Fibroblast of pulmonary artery (primary cell): ENCODE measurements at regions not wholly inside any gene's neighbourhood (a gene's known extent, or its start where the extent isn't known, plus 50 kb on each side); places are given as distances from the start of the nearest gene placed in this dataset.
A peak's percentile ranks its signal among the peaks of the same experiment; 100 is the strongest.

Experiments used
- DNase-seq: peaks from one replicate; pipeline ENCODE4 v3.0.0-alpha.2; 2010; ENCODE audit warnings: low read depth
- H3K4me3 ChIP-seq: replicated peaks from 2 replicates; pipeline ENCODE4 v1.5.1; 2011; ENCODE audit warnings: low read depth, mild to moderate bottlenecking, control low read depth, low read length, moderate library complexity
- TF ChIP-seq, protein P1 (sequence below): IDR thresholded peaks from 2 replicates; pipeline ENCODE4 v1.5.1; 2011; ENCODE audit warnings: mild to moderate bottlenecking, control low read depth, low read length, inconsistent platforms; ENCODE audit errors: missing control alignments

DNA sequence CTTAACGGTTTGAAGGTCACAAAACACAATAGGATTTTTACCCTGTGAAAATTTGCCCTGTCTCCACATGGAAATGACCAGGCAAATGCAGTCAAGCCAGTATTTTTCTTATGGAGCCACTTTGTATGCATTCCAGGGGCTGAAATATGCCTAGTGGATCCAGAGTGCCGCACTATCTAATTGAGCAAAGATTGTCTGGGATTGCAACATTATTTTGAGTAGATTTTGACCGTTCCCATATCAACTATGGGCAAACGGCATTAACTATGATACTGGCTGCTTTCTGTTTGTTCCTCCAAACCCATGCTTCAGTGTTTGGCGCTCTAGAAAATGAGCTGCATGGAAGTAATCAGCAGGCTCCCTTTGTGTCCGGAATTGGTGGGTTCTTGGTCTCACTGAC lies 223.0 kb downstream of the BTG1 start:
- DNase-seq = no peak
- TF ChIP-seq, protein P1, sequence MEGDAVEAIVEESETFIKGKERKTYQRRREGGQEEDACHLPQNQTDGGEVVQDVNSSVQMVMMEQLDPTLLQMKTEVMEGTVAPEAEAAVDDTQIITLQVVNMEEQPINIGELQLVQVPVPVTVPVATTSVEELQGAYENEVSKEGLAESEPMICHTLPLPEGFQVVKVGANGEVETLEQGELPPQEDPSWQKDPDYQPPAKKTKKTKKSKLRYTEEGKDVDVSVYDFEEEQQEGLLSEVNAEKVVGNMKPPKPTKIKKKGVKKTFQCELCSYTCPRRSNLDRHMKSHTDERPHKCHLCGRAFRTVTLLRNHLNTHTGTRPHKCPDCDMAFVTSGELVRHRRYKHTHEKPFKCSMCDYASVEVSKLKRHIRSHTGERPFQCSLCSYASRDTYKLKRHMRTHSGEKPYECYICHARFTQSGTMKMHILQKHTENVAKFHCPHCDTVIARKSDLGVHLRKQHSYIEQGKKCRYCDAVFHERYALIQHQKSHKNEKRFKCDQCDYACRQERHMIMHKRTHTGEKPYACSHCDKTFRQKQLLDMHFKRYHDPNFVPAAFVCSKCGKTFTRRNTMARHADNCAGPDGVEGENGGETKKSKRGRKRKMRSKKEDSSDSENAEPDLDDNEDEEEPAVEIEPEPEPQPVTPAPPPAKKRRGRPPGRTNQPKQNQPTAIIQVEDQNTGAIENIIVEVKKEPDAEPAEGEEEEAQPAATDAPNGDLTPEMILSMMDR = no peak
- no peak overlapping the region for H3K4me3 ChIP-seq

- no peak overlapping the region for H3K4me3 ChIP-seq
- no peak for DNase-seq
- TF ChIP-seq, protein P1 = no peak
These were observed 223.5 kb downstream of the BTG1 start for GRCh38 chr12:91922139-91922538.

- no peak for DNase-seq
- TF ChIP-seq, protein P1 = no peak
- no peak overlapping the region for H3K4me3 ChIP-seq
These were observed 224.1 kb downstream of the BTG1 start for GRCh38 chr12:91921555-91921954.

- DNase-seq = no peak
- H3K4me3 ChIP-seq = no peak overlapping the region
- TF ChIP-seq, protein P1 = no peak
These were observed 224.9 kb downstream of the BTG1 start for GRCh38 chr12:91920741-91921140.

GRCh38 chr12:91920276-91920675 lies 225.4 kb downstream of the BTG1 start:
- peak; percentile 41 for DNase-seq
- no peak overlapping the region for H3K4me3 ChIP-seq
- TF ChIP-seq, protein P1 = no peak

- TF ChIP-seq, protein P1 = no peak
- DNase-seq = no peak
- no peak overlapping the region for H3K4me3 ChIP-seq
These were observed 227.2 kb downstream of the BTG1 start for GRCh38 chr12:91918431-91918830.

DNA sequence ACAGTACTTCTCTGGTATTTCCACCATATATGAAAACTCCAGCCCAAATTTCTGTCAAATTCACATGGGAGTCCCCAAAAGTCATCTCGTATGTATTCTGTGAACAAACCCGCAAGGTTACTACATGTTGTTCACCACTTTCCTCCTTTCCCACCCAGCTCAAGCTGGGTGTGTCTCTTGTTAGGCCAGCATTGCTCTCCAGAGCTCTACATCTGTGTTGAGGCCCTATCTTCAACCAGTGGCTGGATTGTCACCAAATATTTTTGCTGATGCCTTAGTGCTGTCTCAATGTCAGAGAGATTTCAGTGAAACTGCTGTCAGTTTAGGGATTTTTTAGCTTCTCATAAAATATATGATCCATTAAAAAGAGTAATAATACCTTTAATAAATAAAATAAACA lies 230.9 kb downstream of the BTG1 start:
- TF ChIP-seq, protein P1 = no peak
- no peak overlapping the region for H3K4me3 ChIP-seq
- no peak for DNase-seq
